NCI-H146 treated with DMSO at 0.1 percent for 48 hours (cell line): ENCODE measurements at regions not wholly inside any gene's neighbourhood (a gene's known extent, or its start where the extent isn't known, plus 50 kb on each side); places are given as distances from the start of the nearest gene placed in this dataset.
A peak's percentile ranks its signal among the peaks of the same experiment; 100 is the strongest.

ENCODE experiments used
- DNase-seq: peaks from one replicate; lab custom pipeline; 2025; ENCODE audit not compliant: unreplicated experiment; lab: John Stamatoyannopoulos, UW

DNA sequence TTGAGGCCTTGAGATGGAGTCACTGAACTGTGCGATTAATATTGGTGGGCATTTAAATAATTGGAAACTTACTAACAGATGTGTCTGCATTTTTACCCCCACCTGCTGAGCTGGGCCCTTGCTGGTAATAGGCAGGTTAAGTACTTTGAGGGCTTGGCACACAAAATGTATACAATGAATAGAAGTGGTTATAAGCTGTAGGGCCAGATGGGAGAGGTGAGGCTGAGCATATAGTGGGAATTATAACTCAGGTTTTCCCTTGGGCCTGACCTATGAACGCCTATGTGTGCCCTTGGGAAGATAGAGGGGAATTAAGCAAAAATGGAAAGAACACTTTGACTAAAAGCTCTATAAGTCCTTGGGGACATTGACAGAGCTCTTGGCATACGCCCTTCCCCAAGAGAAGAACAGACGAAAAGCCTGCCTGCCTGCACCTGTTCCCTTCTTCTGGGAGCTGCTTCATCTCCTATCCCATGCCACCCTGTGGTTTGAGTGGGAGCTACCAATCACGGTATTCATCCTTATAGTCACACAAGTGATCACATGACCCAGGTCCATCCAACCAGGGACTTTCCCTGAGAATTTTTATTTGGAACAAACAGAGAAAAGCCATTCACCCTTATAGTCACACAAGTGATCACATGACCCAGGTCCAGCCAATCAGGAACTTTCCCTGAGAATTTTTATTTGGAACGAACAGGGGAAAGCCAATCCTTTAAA, 260.7 kb upstream of the CSF3R start:
- DNase-seq = no peak

DNA sequence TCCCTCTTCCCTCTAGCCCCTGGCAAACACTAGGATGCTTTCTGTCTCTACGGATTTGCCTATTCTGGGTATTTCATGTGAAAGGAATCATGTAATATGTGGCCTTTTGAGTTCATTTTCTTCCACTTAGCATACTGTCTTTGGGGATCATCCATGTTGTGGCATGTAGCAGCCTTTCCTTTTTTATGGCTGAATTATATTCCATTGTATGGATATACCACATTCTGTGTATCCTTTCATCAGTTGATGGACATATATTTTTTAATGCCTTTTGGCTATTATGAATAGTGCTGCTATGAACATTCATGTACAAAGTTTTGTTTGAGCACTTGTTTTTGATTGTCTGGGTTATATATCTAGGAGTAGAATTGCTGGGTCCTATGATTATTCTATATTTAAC, 258.4 kb upstream of the CSF3R start:
- DNase-seq = no peak

DNA sequence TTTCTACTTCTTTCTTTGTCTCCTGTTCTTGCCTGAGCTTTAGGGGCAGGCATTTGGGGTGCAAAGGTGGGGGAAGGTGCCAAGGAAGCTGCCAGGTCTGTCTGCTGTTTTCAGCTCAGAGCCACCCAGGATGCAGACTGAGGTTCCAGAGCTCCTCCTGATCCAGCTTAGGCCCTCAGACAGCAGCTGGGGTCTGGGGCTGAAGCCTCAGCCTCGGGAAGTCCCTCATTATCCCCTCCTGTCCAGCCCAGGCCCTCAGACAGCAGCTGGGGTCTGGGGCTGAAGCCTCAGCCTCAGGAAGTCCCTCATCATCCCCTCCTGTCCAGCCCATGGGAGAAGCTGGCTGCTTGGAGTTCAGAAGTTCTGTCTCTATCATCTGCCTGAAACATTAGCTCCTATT, 257.7 kb upstream of the CSF3R start:
- DNase-seq = no peak

GRCh38 chr1:36739703-36740289, 257.1 kb upstream of the CSF3R start:
- DNase-seq = no peak

DNA sequence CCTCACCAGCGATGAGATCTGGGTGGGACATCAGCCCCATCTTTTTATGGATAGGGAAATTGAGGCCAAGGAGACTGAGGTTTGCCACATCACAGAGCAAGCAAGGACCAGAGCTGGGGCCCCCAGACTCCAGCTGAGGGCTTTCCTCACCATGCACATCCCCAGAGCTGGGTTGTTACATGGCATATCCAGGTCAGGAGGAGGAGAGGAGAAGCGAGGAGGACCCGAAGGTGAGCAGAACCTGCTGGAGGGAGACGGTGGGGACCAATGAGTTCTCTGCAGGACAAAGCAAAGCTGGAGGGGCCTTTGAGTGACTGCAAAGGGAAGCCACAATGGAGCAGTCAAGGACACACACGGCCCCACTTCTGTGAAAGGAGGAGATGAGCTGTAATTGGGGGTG, 255.5 kb upstream of the CSF3R start:
- no peak for DNase-seq

DNA sequence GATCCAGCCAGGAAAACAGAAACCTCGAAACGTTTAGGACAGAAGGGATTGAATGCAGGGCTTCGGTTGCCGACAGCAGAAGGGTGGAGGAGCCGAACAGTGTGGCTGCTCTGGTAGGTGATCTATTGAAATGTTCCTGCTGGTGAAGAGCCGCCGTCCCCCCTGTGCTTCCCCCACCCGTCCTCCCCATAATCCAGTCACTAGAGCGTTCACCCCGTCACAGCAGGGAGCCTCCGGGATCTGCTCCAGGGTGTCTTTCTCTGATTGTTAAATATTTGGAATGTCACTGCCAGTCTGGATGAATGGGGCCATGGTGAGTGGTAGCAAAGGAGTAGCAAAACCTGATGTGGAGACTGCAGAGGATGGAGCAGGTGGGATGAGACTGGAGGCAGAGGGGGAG, 255.1 kb upstream of the CSF3R start:
- DNase-seq = peak; percentile 36

GRCh38 chr1:36737038-36737555, 254.4 kb upstream of the CSF3R start:
- peak; percentile 11 for DNase-seq

DNA sequence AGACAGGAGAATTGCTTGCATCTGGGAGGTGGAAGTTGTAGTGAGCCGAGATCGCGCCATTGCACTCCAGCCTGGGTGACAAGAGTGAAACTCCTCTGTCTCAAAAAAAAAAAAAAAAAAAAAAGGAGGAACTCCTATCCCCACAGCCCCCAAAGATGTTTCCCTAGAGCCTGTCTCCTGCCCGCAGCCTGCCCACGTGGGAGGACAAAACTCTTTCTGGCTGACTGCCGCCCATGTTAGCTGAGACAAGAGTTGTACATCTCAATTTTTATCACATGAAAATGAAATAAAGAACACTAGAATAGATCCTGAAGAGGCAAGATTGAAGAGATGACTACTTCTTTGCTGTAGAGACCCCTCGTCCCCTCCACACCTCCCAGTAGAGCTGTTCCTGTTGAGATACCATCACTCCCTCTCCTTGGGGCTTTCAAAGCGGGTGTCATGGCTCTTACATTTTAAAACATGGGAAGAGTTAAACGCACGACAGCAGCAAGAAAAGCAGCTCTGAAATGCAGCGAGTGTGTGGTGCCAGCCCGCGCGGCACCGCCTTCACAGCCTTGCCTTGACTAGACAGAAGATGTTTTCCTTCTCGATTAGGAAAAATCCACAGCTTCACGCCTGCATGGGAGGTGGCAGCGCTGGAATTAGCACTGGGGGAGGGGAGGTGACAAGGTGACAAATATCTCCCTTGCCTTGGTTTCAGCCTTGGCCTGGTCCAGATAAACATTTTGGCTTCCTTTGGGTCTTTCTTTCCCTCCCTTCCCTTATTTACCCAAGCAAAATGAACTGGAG, 253.4 kb upstream of the CSF3R start:
- no peak for DNase-seq

DNA sequence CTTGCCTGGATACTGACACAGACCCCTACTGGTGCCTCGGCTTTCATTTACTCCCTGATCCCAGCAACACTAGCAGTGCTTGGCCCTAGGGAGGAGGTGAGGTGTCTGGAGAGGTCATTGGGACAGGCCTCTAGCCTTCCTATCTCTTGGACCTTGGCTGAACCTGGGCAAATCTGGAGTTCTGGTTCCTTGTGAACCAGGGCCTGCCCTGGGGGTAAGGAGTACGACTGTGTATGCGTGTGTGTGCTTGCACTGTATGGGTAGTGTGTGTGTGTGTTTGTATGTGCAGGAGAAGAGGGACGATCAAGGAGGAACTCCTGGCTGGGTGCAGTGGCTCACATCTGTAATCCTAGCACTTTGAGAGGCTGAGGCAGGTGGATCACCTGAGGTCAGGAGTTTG, 252.7 kb upstream of the CSF3R start:
- no peak for DNase-seq

DNA sequence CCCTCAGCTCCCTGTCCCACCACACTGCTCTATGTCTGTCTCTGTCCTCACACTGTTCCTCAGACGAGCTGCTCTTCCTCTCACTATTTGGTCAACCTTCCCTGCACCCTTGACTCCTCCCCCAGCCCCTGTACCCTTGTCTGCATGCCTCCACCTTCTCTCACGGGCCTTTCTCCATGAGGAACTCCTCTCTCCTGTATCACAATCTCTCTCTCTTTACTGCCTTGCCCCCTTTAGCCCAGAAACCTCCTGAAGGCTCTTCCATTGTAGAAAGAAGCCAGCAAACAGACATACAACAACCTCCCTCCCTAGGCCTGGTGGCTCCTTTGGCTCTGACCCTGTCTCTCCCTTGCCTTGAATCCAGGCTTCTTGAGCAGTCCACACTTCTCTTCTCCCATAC, 251.6 kb upstream of the CSF3R start:
- DNase-seq = no peak

GRCh38 chr1:36733748-36734147, 251.0 kb upstream of the CSF3R start:
- no peak for DNase-seq

DNA sequence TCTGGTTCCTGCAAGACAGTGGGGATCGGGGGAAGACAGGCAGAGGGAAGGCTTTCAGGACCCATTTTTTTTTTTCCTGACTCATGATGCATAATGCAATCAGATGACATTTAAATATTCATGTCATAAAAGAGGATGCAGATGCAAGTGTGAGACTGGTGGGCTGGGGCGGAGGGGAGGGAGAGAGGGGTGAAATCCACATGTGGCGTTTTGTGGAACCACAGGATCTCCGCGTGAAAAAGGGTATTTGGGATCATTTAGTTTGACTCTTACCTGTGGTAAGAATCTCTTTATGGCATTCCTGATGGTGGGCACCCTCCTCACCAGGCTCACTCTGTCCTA, 249.3 kb upstream of the CSF3R start:
- DNase-seq = no peak

- no peak for DNase-seq
Observed at GRCh38 chr1:36731226-36732014, 248.7 kb upstream of the CSF3R start.

DNA sequence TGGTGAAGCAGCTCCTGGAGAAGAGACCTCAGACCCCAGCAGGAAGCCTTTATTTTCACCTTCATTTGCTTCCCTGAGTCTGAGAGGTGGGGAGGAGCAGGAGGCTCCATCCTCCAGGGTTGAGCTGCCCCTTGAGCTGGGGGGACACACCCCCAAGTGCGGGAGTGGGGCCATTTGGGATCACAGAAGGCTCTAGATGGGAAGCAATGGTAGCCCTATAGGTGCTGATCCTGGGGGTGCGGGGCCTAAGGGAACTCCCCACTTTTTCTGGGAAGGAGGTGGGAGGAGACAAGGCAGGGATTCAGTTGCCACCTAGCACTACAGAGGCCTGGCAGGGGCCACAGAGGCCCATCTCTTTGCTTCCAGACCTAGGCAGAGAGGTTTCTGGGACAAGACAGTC, 247.9 kb upstream of the CSF3R start:
- DNase-seq = no peak

DNA sequence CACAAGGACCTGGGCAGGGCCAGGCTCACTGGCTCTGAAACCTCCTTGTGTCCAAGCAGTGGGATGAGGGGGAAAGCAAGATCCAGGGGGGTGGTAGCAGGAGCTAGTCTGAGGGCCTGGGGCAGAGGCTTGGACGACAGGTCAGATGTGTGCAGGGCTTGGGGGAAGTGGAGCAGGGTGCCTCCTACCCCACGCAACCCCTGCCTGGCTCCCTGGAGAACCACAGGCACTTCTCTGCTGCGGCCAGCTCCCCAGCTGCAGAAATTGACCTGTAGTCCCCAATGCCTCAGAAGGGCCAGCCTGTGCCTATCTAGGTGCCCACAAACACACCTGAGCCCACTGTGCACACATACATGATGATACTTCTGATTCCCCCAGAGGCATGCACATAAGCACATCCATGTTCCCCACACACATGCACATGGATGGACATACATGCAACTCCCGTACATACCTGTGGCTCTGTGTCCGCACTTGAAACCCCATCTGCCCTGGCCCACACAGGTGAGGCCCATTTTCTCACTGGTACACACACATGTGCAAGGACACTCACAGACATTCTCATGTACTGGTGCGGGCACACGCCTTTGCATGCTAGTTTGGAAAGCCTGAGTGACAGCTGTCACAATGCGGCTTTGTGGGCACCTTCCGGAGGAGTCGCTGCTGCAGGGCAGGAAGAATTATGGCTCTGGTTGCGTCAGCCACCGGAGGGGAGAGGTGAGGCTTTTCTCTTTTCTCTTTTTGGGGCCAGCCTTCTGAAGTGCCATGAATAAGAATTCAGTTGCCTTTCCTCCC, 247.2 kb upstream of the CSF3R start:
- no peak for DNase-seq

- DNase-seq = no peak
Observed at GRCh38 chr1:36729289-36729688, 246.6 kb upstream of the CSF3R start.

- no peak for DNase-seq
Observed at GRCh38 chr1:36728846-36729245, 246.1 kb upstream of the CSF3R start.

- DNase-seq = no peak
Observed at GRCh38 chr1:36728051-36728450, 245.3 kb upstream of the CSF3R start.

DNA sequence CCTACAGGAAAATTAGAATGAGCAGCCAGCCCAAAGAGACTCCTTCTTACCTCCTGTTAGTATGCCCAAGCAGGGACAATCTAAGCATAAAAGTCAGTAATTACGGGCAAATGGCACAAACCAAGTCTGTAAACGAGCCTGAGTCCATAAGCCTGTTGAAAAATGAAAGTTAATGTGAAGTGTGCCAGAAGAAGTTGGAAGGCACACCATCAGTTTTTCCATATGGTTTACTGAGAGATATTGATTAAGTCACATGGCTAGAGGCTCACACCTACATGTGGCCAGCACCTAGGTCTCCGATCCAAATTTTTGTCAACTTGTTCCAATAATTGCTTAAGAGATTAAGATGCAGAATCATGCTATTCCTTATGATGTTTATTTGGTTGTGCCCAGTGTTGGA, 242.4 kb upstream of the CSF3R start:
- DNase-seq = no peak

DNA sequence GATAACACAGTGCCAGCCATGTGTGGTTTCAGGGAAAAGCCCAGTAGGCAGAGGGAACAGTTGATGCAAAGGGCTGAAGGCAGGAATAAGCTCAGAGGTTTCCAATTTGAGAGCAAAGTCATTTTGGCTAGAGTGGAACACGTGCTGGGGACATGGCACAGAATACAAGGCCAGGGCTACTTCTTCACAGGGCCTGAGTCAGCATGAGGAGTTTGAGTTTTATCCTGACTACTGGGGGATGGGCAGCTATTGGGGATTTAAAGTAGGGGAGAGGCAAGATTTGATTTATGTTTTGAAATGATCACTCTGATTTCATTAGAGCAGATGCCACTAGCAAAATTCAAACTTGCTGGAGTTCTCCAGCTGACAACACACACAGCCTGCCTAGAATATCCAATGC, 241.1 kb upstream of the CSF3R start:
- DNase-seq = no peak

DNA sequence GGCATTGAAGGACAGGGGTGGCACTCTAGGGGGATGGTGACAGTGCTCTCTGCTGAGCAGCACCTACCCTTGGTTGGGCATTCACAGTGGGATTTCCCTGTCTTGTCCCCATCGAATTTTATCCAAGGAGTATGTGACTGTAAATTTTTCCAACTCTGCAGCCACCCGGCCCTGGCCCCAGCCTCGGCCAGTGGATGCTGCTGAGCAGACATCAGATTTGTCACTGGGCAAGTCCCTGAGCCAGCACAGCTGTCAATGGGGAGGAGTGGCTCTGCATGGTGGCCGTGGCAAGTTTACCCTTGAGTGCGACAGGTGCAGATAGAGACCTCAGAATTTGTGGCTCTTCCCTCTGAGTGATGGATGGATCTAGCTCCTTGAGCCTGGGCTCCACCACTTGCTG, 240.2 kb upstream of the CSF3R start:
- DNase-seq = no peak
